ENCODE measurements at regions not wholly inside any gene's neighbourhood (a gene's known extent, or its start where the extent isn't known, plus 50 kb on each side); places are given as distances from the start of the nearest gene placed in this dataset.

DNA sequence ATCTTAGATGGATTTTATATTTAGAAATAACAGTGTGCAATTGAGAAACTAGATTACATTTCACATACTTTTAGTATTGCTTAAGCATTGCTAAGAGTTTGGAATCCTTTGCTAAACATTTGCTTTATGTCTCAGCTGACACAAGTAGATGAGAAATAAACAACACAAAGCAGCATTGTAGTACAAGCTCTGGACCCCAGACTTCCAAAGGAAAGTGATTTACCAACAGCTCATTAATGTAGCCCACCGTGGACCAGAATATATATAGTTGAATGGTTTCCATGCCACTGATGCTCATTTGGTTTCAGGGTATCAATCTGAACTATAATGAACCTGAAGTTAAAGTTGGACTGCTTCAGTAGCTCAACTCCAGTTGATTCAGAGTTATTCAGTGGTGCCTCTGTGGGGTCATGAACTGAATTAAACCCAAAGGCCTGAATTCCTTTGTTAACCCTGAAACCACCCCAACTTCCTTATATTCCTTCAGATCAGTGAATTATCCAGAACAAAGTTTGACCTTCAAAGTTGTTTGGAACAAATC lies 132.1 kb upstream of the NEIL3 start:
- H3K36me3 ChIP-seq (ENCODE audit: control insufficient read depth, insufficient read depth, low read length), result no peaks in the 10 kb centered on the region

GRCh38 chr4:177178246-177178645 lies 131.4 kb upstream of the NEIL3 start:
- TF ChIP-seq, protein P1, sequence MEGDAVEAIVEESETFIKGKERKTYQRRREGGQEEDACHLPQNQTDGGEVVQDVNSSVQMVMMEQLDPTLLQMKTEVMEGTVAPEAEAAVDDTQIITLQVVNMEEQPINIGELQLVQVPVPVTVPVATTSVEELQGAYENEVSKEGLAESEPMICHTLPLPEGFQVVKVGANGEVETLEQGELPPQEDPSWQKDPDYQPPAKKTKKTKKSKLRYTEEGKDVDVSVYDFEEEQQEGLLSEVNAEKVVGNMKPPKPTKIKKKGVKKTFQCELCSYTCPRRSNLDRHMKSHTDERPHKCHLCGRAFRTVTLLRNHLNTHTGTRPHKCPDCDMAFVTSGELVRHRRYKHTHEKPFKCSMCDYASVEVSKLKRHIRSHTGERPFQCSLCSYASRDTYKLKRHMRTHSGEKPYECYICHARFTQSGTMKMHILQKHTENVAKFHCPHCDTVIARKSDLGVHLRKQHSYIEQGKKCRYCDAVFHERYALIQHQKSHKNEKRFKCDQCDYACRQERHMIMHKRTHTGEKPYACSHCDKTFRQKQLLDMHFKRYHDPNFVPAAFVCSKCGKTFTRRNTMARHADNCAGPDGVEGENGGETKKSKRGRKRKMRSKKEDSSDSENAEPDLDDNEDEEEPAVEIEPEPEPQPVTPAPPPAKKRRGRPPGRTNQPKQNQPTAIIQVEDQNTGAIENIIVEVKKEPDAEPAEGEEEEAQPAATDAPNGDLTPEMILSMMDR (IDR thresholded peaks at IDR 0.05; ENCODE audit: insufficient read depth, low read length, severe bottlenecking), result no peak
- FAIRE-seq, result no peak
- no peaks in the 10 kb centered on the region for H3K36me3 ChIP-seq (ENCODE audit: control insufficient read depth, insufficient read depth, low read length)
- DNase-seq (ENCODE audit: low read depth), result no peak
- H3K4me3 ChIP-seq (ENCODE audit: low read depth, low read length), result no peak overlapping the region
- no peaks in the 10 kb centered on the region for H3K27me3 ChIP-seq (ENCODE audit: control insufficient read depth, insufficient read depth, low read length)

More for the DNA sequence above, 132.1 kb upstream of the NEIL3 start:
- FAIRE-seq (no peak), DNase-seq (ENCODE audit: low read depth) (no peak)
- H3K27me3 ChIP-seq (ENCODE audit: control insufficient read depth, insufficient read depth, low read length), result no peaks in the 10 kb centered on the region
- TF ChIP-seq, protein P1 (IDR thresholded peaks at IDR 0.05; ENCODE audit: insufficient read depth, low read length, severe bottlenecking), result no peak
- H3K4me3 ChIP-seq (ENCODE audit: low read depth, low read length), result no peak overlapping the region

DNA sequence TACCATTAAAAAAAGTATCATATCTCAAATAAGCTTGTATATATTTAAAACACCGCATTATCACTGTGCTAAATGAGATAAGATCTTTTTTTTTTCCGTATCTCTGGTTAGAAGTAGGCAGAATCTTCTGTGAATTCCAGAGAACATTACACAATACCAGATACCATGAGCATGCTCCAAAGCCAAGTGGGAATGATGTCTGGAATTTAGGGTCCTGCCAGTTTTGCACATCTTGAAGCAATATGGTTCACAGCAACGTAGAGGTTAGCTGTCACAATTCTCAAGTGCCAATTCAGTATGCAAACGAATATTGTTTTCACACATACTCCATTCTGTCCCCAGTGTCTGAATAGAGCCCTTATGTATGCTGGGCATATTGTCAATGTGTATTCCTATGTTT lies 127.5 kb upstream of the NEIL3 start:
- H3K4me3 ChIP-seq (ENCODE audit: low read depth, low read length), result no peak overlapping the region
- no peaks in the 10 kb centered on the region for H3K27me3 ChIP-seq (ENCODE audit: control insufficient read depth, insufficient read depth, low read length)
- TF ChIP-seq, protein P1 (IDR thresholded peaks at IDR 0.05; ENCODE audit: insufficient read depth, low read length, severe bottlenecking), result no peak
- DNase-seq (ENCODE audit: low read depth), result no peak
- no peaks in the 10 kb centered on the region for H3K36me3 ChIP-seq (ENCODE audit: control insufficient read depth, insufficient read depth, low read length)
- FAIRE-seq, result no peak

DNA sequence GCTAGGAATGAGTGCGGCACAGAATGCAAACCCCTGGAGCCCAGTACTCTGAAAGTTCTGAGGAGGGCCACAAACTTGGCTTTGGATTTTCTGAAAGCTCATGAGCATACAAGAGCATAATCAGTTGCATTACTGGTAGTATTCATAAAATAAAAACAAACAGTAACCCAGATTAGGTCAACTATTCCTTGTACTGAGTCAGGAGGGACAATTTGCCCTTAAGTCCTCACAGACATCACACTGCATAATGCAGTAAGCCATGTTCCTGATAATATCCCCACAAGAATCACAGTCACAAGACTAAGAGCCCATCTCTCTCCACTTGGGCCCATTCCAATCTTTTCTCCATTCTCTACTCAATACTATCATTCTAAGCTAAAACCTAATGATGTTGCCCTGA lies 126.9 kb upstream of the NEIL3 start:
- DNase-seq (ENCODE audit: low read depth) (no peak), FAIRE-seq (no peak)
- no peaks in the 10 kb centered on the region for H3K27me3 ChIP-seq (ENCODE audit: control insufficient read depth, insufficient read depth, low read length)
- TF ChIP-seq, protein P1 (IDR thresholded peaks at IDR 0.05; ENCODE audit: insufficient read depth, low read length, severe bottlenecking), result no peak
- H3K4me3 ChIP-seq (ENCODE audit: low read depth, low read length), result no peak overlapping the region
- no peaks in the 10 kb centered on the region for H3K36me3 ChIP-seq (ENCODE audit: control insufficient read depth, insufficient read depth, low read length)

GRCh38 chr4:177185151-177185550 lies 124.5 kb upstream of the NEIL3 start:
- TF ChIP-seq, protein P1 (IDR thresholded peaks at IDR 0.05; ENCODE audit: insufficient read depth, low read length, severe bottlenecking), result no peak
- H3K36me3 ChIP-seq (ENCODE audit: control insufficient read depth, insufficient read depth, low read length), result no peaks in the 10 kb centered on the region
- FAIRE-seq, result no peak
- no peaks in the 10 kb centered on the region for H3K27me3 ChIP-seq (ENCODE audit: control insufficient read depth, insufficient read depth, low read length)
- DNase-seq (ENCODE audit: low read depth), result peak; percentile 17
- no peak overlapping the region for H3K4me3 ChIP-seq (ENCODE audit: low read depth, low read length)

DNA sequence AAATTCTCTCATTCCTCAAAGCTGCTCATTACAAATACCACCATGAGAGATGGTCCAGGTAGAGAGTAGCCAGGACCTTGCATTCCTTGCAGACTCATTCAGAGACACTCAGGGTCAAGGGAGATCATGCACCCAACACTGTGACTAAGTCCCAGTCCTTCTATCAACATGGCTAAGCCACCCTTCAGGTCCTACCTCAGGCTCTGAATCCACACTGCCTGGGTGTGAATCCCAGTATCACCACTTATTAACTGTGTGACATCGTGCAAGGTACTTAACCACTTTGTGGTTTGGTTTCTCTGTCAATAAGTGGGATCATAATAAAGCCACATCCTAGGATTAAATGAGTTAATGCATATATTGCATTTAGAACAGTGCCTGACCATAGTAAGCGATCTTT lies 124.1 kb upstream of the NEIL3 start:
- no peaks in the 10 kb centered on the region for H3K27me3 ChIP-seq (ENCODE audit: control insufficient read depth, insufficient read depth, low read length)
- no peaks in the 10 kb centered on the region for H3K36me3 ChIP-seq (ENCODE audit: control insufficient read depth, insufficient read depth, low read length)
- TF ChIP-seq, protein P1 (IDR thresholded peaks at IDR 0.05; ENCODE audit: insufficient read depth, low read length, severe bottlenecking), result no peak
- no peak for FAIRE-seq
- DNase-seq (ENCODE audit: low read depth), result no peak
- no peak overlapping the region for H3K4me3 ChIP-seq (ENCODE audit: low read depth, low read length)
